GM13976 (cell line): ENCODE measurements at regions not wholly inside any gene's neighbourhood (a gene's known extent, or its start where the extent isn't known, plus 50 kb on each side); places are given as distances from the start of the nearest gene placed in this dataset.

Experiments
- DNase-seq: peaks from one replicate; pipeline ENCODE4 v3.0.0; 2012; ENCODE audit warnings: low spot score
- CTCF ChIP-seq: IDR thresholded peaks from 2 replicates; pipeline ENCODE4 v1.5.1; 2012; ENCODE audit warnings: borderline replicate concordance, mild to moderate bottlenecking; ENCODE audit not compliant: insufficient read depth; ENCODE audit errors: extremely low read depth, missing control alignments, control extremely low read depth
- in situ Hi-C: fragments of 300-500 bp; cut with MboI; formaldehyde crosslinking; loops from one replicate; pipeline ENCODE4 v1.12.0; 2022; ENCODE audit warnings: low sequenced_read_pairs, mixed read lengths, inconsistent platforms; ENCODE audit not compliant: unreplicated experiment

GRCh38 chr9:7910426-7911020 is 110.9 kb upstream of the DMAC1 start:
- in situ Hi-C loops: no loop called here
- TF ChIP-seq CTCF: no peak
- DNase-seq: no peak

GRCh38 chr9:7909537-7909936 is 110.0 kb upstream of the DMAC1 start:
- TF ChIP-seq CTCF: no peak
- in situ Hi-C loops: no loop called here
- DNase-seq: no peak

- in situ Hi-C loops: no loop called here
- DNase-seq: no peak
- TF ChIP-seq CTCF: no peak
Observed at GRCh38 chr9:7907551-7908337, 108.2 kb upstream of the DMAC1 start.

- no peak for TF ChIP-seq CTCF
- DNase-seq: no peak
Observed at GRCh38 chr9:7906783-7907550, 107.4 kb upstream of the DMAC1 start.

GRCh38 chr9:7901621-7902020 is 102.0 kb upstream of the DMAC1 start:
- no peak for DNase-seq
- no peak for TF ChIP-seq CTCF

More at GRCh38 chr9:7906783-7907550, 107.4 kb upstream of the DMAC1 start:
- in situ Hi-C loops: no loop called here

GRCh38 chr9:7900541-7900940 is 101.0 kb upstream of the DMAC1 start:
- DNase-seq: no peak
- in situ Hi-C loops: no loop called here
- TF ChIP-seq CTCF: no peak

More at GRCh38 chr9:7901621-7902020, 102.0 kb upstream of the DMAC1 start:
- in situ Hi-C loops: no loop called here
